ENCODE measurements at regions not wholly inside any gene's neighbourhood (a gene's known extent, or its start where the extent isn't known, plus 50 kb on each side); places are given as distances from the start of the nearest gene placed in this dataset.

DNA sequence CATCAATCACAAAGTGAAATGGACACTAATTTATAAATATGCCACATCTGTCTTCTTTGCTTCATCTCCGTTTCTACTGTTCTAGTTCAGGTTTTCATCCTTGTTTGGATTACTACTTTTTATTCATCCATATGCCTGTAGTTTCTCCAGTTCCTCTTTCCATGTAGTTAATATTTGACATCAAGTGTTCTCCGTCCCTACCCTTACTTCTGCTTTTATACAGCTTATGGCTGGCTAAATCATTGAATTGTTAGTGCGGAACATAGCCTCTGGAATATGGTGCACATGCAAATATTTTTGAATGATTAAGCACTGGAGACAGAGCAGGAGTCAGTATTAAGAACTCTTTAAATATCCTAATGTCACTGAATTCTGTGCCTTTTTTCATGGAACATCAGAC lies 230.0 kb upstream of the PPP1R3A start:
- TF ChIP-seq EZH2phosphoT487 (IDR thresholded peaks at IDR 0.05; ENCODE audit: insufficient read depth, low read depth) (no peak), EZH2 (IDR thresholded peaks at IDR 0.05; ENCODE audit: insufficient read depth, poor library complexity, severe bottlenecking) (no peak)
